NB4 (cell line): ENCODE measurements at regions not wholly inside any gene's neighbourhood (a gene's known extent, or its start where the extent isn't known, plus 50 kb on each side); places are given as distances from the start of the nearest gene placed in this dataset.

ENCODE experiments used
- MAX ChIP-seq: IDR thresholded peaks from 2 replicates; pipeline ENCODE4 v1.6.1; 2011; ENCODE audit warnings: low read depth, low read length
- MYC ChIP-seq: IDR thresholded peaks from 2 replicates; pipeline ENCODE4 v1.6.1; 2011; ENCODE audit warnings: low read depth, low read length
- POLR2A ChIP-seq: IDR thresholded peaks from 2 replicates; pipeline ENCODE4 v1.6.1; 2011; ENCODE audit warnings: mild to moderate bottlenecking; ENCODE audit not compliant: insufficient read length; ENCODE audit errors: extremely low read depth
- TF ChIP-seq, protein P1 (sequence below): IDR thresholded peaks from one replicate; pipeline ENCODE4 v1.5.1; 2012; ENCODE audit warnings: low read depth, low read length

DNA sequence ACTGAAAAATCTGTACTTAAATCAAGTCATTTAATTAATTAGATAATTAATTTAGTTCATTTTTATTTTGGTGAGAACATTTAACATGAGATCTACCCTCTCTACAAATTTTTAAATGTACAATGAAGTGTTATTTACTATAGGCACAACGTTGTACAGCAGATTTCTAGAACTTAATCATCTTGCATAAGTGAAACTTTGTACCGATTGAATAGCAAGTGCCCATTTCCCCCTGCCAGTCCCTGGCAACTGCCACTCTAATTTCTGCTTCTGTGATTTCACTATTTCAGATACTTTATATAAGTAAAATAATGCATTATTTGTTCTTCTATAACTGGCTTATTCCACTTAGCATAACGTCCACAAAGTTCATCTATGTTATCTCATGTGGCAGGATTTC is 50.1 kb upstream of the SYTL5 start:
- TF ChIP-seq MYC (no peak), POLR2A (no peak), MAX (no peak)
- TF ChIP-seq, protein P1, sequence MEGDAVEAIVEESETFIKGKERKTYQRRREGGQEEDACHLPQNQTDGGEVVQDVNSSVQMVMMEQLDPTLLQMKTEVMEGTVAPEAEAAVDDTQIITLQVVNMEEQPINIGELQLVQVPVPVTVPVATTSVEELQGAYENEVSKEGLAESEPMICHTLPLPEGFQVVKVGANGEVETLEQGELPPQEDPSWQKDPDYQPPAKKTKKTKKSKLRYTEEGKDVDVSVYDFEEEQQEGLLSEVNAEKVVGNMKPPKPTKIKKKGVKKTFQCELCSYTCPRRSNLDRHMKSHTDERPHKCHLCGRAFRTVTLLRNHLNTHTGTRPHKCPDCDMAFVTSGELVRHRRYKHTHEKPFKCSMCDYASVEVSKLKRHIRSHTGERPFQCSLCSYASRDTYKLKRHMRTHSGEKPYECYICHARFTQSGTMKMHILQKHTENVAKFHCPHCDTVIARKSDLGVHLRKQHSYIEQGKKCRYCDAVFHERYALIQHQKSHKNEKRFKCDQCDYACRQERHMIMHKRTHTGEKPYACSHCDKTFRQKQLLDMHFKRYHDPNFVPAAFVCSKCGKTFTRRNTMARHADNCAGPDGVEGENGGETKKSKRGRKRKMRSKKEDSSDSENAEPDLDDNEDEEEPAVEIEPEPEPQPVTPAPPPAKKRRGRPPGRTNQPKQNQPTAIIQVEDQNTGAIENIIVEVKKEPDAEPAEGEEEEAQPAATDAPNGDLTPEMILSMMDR = no peak
